Prostate gland (tissue), 2 donors: ENCODE measurements at regions not wholly inside any gene's neighbourhood (a gene's known extent, or its start where the extent isn't known, plus 50 kb on each side); places are given as distances from the start of the nearest gene placed in this dataset.

ENCODE experiments used
- DNase-seq: peaks from one replicate; pipeline ENCODE4 v3.0.0-alpha.2; 2019; ENCODE audit warnings: low spot score
- H3K27ac ChIP-seq, 2 donors: fragments of 200-600 bp; sonication (generic); 2 replicates each; pipeline ENCODE4 v1.5.1; 2017 to 2019
- H3K27me3 ChIP-seq: fragments of 200-600 bp; sonication (generic); replicated peaks from 2 replicates; pipeline ENCODE4 v1.5.1; 2019; ENCODE audit not compliant: insufficient read depth
- H3K36me3 ChIP-seq, 2 donors: fragments of 200-600 bp; sonication (generic); 1 replicate in 1 of 2; 2 replicates in 1 of 2; pipeline versions ENCODE4 v1.5.1 to v1.8.1; 2017 to 2019
- H3K4me1 ChIP-seq: fragments of 200-600 bp; sonication (generic); replicated peaks from 2 replicates; pipeline ENCODE4 v1.5.1; 2019
- H3K4me3 ChIP-seq, 2 donors: fragments of 200-600 bp; sonication (generic); 2 replicates each; pipeline ENCODE4 v1.5.1; 2017 to 2019
- H3K9me3 ChIP-seq: fragments of 200-600 bp; sonication (generic); 2 replicates; pipeline ENCODE4 v1.5.1; 2017
- CTCF ChIP-seq, 4 experiments: fragments of 200-600 bp in 2 of 4; fragments of 450-650 bp in 2 of 4; sonication (generic) in 2 of 4; IDR thresholded peaks; 1 replicate in 3 of 4; 2 replicates in 1 of 4; pipeline ENCODE4 v1.5.1; 2016 to 2019; ENCODE audit warnings: antibody characterized with exemption in 4 of 4, mild to moderate bottlenecking in 2 of 4, moderate library complexity in 2 of 4
- POLR2A ChIP-seq: fragments of 450-650 bp; IDR thresholded peaks from one replicate; pipeline ENCODE4 v1.6.1; 2016; ENCODE audit warnings: antibody characterized with exemption, mild to moderate bottlenecking
- POLR2AphosphoS5 ChIP-seq: sonication (generic); formaldehyde crosslinking; IDR thresholded peaks from one replicate; pipeline ENCODE4 v1.6.1; 2017; ENCODE audit warnings: antibody characterized with exemption
- WGBS: methylation state at CpG from one replicate; pipeline ENCODE4 v1.1.5; 2018; 5-methylcytosine and 5-hydroxymethylcytosine counted together
- intact Hi-C: fragments of 100-400 bp; cut with DNase I; formaldehyde crosslinking; loops from one replicate; pipeline ENCODE4 v1.14.2; 2022

GRCh38 chr9:87128844-87129493, 181.7 kb upstream of the GAS1 start:
- DNase-seq: no peak
- H3K4me1 ChIP-seq: no peaks in the 10 kb centered on the region
- H3K36me3 ChIP-seq: no peaks in the 10 kb centered on the region
- no peak overlapping the region for H3K27ac ChIP-seq
- 55% methylated on average over 5 of the region's 5 CpGs for WGBS
- no peaks in the 10 kb centered on the region for H3K27me3 ChIP-seq
- H3K9me3 ChIP-seq: no peaks in the 10 kb centered on the region
- intact Hi-C loops: no loop called here
- TF ChIP-seq POLR2AphosphoS5: no peak
- no peak for TF ChIP-seq CTCF (IDR thresholded peaks at IDR 0.05)
- TF ChIP-seq POLR2A: no peak
- H3K4me3 ChIP-seq: no peak overlapping the region

GRCh38 chr9:87135074-87135473, 187.8 kb upstream of the GAS1 start:
- Histone ChIP-seq H3K27me3 (no peaks in the 10 kb centered on the region), H3K4me1 (no peaks in the 10 kb centered on the region), H3K27ac (no peak overlapping the region), H3K9me3 (no peaks in the 10 kb centered on the region), H3K36me3 (no peaks in the 10 kb centered on the region), H3K4me3 (no peak overlapping the region)
- TF ChIP-seq POLR2AphosphoS5: no peak
- no peak for TF ChIP-seq POLR2A
- no peak for TF ChIP-seq CTCF (IDR thresholded peaks at IDR 0.05)
- DNase-seq: no peak
- 95% methylated on average over 2 of the region's 2 CpGs for WGBS
- intact Hi-C loops: no loop called here

- intact Hi-C loops: no loop called here
- 40% methylated on average over 4 of the region's 4 CpGs for WGBS
Measured at GRCh38 chr9:87137718-87138117, 190.4 kb upstream of the GAS1 start.

GRCh38 chr9:87138128-87139040, 191.1 kb upstream of the GAS1 start:
- Histone ChIP-seq H3K27ac (no peak overlapping the region), H3K36me3 (no peaks in the 10 kb centered on the region), H3K4me1 (no peaks in the 10 kb centered on the region), H3K27me3 (no peaks in the 10 kb centered on the region), H3K9me3 (no peaks in the 10 kb centered on the region), H3K4me3 (no peak overlapping the region)
- DNase-seq: no peak
- 55% methylated on average over 1 of the region's 1 CpG for WGBS
- TF ChIP-seq CTCF (IDR thresholded peaks at IDR 0.05) (no peak), POLR2AphosphoS5 (no peak), POLR2A (no peak)
- intact Hi-C loops: no loop called here

More at GRCh38 chr9:87137718-87138117, 190.4 kb upstream of the GAS1 start:
- Histone ChIP-seq H3K27me3 (no peaks in the 10 kb centered on the region), H3K4me1 (no peaks in the 10 kb centered on the region), H3K27ac (no peak overlapping the region), H3K36me3 (no peaks in the 10 kb centered on the region), H3K9me3 (no peaks in the 10 kb centered on the region), H3K4me3 (no peak overlapping the region)
- TF ChIP-seq POLR2AphosphoS5 (no peak), CTCF (IDR thresholded peaks at IDR 0.05) (no peak), POLR2A (no peak)
- no peak for DNase-seq
